Smooth muscle cell (in vitro differentiated cells): ENCODE measurements at regions not wholly inside any gene's neighbourhood (a gene's known extent, or its start where the extent isn't known, plus 50 kb on each side); places are given as distances from the start of the nearest gene placed in this dataset.

Experiments used
- DNase-seq: peaks from one replicate; lab custom pipeline; 2025; ENCODE audit not compliant: unreplicated experiment; lab: John Stamatoyannopoulos, UW
- H2AFZ ChIP-seq: fragments of 200-600 bp; sonication (generic); 2 replicates; pipeline ENCODE4 v1.6.0; 2016; ENCODE audit warnings: antibody characterized with exemption, low read depth, mild to moderate bottlenecking
- H3F3A ChIP-seq: fragments of 200-600 bp; sonication (generic); 2 replicates; pipeline ENCODE4 v1.6.0; 2017; ENCODE audit warnings: antibody characterized with exemption, low read depth
- H3K27ac ChIP-seq: fragments of 200-600 bp; sonication (generic); 2 replicates; pipeline ENCODE4 v1.5.1; 2016; ENCODE audit warnings: low read depth, mild to moderate bottlenecking
- H3K27me3 ChIP-seq: fragments of 200-600 bp; sonication (generic); 2 replicates; pipeline ENCODE4 v1.6.1; 2016; ENCODE audit warnings: low read depth, mild to moderate bottlenecking
- H3K36me3 ChIP-seq: fragments of 200-600 bp; sonication (generic); 2 replicates; pipeline ENCODE4 v1.5.1; 2016; ENCODE audit warnings: low read depth
- H3K4me1 ChIP-seq: fragments of 200-600 bp; sonication (generic); 2 replicates; pipeline ENCODE4 v1.5.1; 2016; ENCODE audit warnings: low read depth
- H3K4me2 ChIP-seq: fragments of 200-600 bp; sonication (generic); 2 replicates; pipeline ENCODE4 v1.6.0; 2016; ENCODE audit warnings: mild to moderate bottlenecking
- H3K4me3 ChIP-seq: fragments of 200-600 bp; sonication (generic); 2 replicates; pipeline ENCODE4 v1.5.1; 2016; ENCODE audit warnings: mild to moderate bottlenecking
- H3K79me2 ChIP-seq: fragments of 200-600 bp; sonication (generic); 2 replicates; pipeline ENCODE4 v1.6.0; 2016; ENCODE audit warnings: low read depth, mild to moderate bottlenecking
- H3K9ac ChIP-seq: fragments of 200-600 bp; sonication (generic); 2 replicates; pipeline ENCODE4 v1.6.0; 2016; ENCODE audit warnings: low read depth
- H3K9me3 ChIP-seq: fragments of 200-600 bp; sonication (generic); replicated peaks from 2 replicates; pipeline ENCODE4 v1.5.1; 2016; ENCODE audit warnings: low read depth
- H4K20me1 ChIP-seq: fragments of 200-600 bp; sonication (generic); 2 replicates; pipeline ENCODE4 v1.6.0; 2016; ENCODE audit warnings: low read depth
- WGBS: methylation state at CpG from one replicate; pipeline ENCODE4 v1.1.7; 2016; ENCODE audit warnings: low lambda C conversion rate; 5-methylcytosine and 5-hydroxymethylcytosine counted together
- TF ChIP-seq, protein P1 (sequence below): fragments of 200-600 bp; sonication (generic); IDR thresholded peaks from 2 replicates; pipeline ENCODE4 v1.5.1; 2017; ENCODE audit warnings: borderline replicate concordance, mild to moderate bottlenecking, antibody characterized with exemption; ENCODE audit not compliant: insufficient read depth, poor library complexity, severe bottlenecking

DNA sequence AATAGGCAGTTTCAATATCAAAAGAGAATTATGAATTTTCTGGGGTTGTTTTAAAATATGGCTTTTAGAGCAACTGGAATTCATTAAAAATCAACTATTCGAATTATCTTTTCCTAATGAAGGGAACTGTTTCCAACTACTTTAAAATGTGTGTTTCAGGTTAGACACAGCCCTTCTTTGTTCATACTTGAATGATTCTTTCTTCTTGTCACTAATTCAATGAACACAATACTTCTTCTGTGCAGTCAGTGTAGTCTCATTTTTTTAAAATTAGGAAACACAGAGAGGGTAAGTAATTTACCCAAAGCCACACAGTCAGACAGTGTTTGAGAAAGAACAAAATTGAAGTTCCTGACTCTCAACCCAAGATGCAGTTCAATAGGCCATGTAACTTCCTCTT is 414.0 kb downstream of the CCDC91 start:
- no peaks in the 10 kb centered on the region for H3K79me2 ChIP-seq
- no peak overlapping the region for H3K4me2 ChIP-seq
- TF ChIP-seq, protein P1, sequence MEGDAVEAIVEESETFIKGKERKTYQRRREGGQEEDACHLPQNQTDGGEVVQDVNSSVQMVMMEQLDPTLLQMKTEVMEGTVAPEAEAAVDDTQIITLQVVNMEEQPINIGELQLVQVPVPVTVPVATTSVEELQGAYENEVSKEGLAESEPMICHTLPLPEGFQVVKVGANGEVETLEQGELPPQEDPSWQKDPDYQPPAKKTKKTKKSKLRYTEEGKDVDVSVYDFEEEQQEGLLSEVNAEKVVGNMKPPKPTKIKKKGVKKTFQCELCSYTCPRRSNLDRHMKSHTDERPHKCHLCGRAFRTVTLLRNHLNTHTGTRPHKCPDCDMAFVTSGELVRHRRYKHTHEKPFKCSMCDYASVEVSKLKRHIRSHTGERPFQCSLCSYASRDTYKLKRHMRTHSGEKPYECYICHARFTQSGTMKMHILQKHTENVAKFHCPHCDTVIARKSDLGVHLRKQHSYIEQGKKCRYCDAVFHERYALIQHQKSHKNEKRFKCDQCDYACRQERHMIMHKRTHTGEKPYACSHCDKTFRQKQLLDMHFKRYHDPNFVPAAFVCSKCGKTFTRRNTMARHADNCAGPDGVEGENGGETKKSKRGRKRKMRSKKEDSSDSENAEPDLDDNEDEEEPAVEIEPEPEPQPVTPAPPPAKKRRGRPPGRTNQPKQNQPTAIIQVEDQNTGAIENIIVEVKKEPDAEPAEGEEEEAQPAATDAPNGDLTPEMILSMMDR = no peak
- 100% methylated on average over 1 of the region's 1 CpG for WGBS
- no peaks in the 10 kb centered on the region for H3K27me3 ChIP-seq
- no peaks in the 10 kb centered on the region for H3F3A ChIP-seq
- no peak overlapping the region for H3K9ac ChIP-seq
- no peak overlapping the region for H3K4me3 ChIP-seq
- no peak overlapping the region for H3K27ac ChIP-seq
- H3K4me1 ChIP-seq = no peaks in the 10 kb centered on the region
- no peaks in the 10 kb centered on the region for H3K36me3 ChIP-seq
- peaks cover 9% of the 10 kb centered on the region for H3K9me3 ChIP-seq
- H4K20me1 ChIP-seq = no peaks in the 10 kb centered on the region
- no peak for DNase-seq
- no peak overlapping the region for H2AFZ ChIP-seq

DNA sequence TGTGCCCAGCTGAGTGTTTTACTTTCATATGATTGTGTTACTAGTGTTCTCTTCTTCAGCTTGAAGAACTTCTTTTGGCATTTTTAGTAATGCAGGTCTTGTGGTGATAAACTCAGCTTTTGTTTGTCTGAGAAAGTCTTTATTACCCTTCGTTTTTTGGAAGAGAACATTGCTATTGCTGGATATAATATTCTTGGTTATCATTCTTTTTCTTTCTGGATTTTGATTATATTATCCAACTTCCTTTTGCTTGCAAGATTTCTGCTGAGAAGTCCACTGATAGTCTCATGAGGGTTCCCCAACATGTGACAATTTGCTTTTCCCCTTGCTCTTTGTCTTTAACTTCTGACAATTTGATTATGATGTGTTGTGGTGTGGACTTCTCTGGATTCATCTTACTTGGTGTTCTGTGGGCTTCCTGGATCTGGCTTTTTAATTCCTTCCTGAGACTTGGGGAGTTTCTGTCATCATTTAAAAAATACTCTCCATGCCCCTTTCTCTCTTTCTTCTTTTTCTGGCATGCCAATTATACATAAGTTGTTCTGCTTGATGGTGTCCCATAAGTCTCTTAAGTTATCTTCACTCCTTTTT is 416.8 kb downstream of the CCDC91 start:
- H3K27ac ChIP-seq = no peak overlapping the region
- no peak overlapping the region for H3K9ac ChIP-seq
- no peaks in the 10 kb centered on the region for H3K27me3 ChIP-seq
- H2AFZ ChIP-seq = no peak overlapping the region
- H3K9me3 ChIP-seq = peaks cover 9% of the 10 kb centered on the region
- no peaks in the 10 kb centered on the region for H3K4me1 ChIP-seq
- H3K36me3 ChIP-seq = no peaks in the 10 kb centered on the region
- WGBS = 88% methylated on average over 1 of the region's 1 CpG
- no peak overlapping the region for H3K4me2 ChIP-seq
- H4K20me1 ChIP-seq = no peaks in the 10 kb centered on the region
- no peak overlapping the region for H3K4me3 ChIP-seq
- no peak for DNase-seq
- H3K79me2 ChIP-seq = no peaks in the 10 kb centered on the region
- TF ChIP-seq, protein P1 = no peak
- no peaks in the 10 kb centered on the region for H3F3A ChIP-seq

DNA sequence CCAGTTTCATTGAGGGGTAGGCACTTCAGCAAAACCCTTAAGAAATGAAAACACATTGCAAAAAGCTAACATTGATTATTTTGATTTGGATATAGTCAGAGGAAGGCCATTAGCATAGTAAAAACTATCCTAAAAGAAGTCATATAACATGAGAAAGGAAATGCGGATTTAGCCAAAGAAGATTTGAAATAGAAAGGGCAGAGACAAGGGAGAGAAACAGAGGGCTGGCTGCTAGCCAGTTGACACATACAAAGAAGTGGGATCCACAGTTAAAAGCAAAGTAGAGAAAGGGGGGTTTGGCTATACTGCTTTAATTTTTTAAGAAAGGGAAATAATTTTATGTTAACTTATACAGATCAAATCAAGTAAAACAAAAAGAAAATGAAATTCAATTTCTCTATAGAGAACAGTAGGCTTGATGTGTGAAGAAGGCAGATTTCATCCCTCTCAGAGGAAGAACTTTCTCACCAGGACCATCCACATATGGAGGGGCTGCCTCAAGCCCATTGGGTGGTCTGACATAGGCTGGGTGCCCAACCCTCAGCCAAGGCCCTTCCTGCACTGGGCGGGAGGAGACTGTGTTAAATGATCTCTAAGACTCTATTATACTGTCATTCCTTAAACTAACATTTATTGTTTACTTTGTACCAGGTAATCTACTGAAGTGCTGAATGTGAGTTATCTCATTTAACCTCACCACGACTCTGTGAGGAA is 420.3 kb downstream of the CCDC91 start:
- Histone ChIP-seq H3K79me2 (no peaks in the 10 kb centered on the region), H3K27me3 (no peaks in the 10 kb centered on the region), H3K4me1 (no peaks in the 10 kb centered on the region), H3K9ac (no peak overlapping the region), H3K9me3 (peaks cover 9% of the 10 kb centered on the region), H2AFZ (no peak overlapping the region), H3K4me2 (no peak overlapping the region), H3K27ac (no peak overlapping the region), H3F3A (no peaks in the 10 kb centered on the region), H3K36me3 (no peaks in the 10 kb centered on the region), H4K20me1 (no peaks in the 10 kb centered on the region), H3K4me3 (no peak overlapping the region)
- no peak for DNase-seq
- TF ChIP-seq, protein P1 = no peak
- WGBS = 76% methylated on average over 3 of the region's 3 CpGs

DNA sequence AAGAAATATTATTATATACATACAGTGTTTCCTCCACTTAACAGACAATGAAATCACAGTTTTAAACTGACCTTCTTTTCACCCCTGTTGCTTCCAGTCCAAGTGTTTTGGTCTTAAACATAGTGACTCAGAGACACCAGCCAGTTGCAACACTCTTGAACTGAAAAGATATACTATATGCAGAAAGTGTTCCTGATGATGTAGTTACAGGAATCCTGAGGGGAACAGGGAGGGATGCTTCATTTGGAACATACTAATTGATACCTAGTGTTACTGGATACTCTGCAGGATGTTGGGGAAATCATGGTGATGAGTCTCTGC is 420.8 kb downstream of the CCDC91 start:
- no peak overlapping the region for H3K27ac ChIP-seq
- H3K4me1 ChIP-seq = no peaks in the 10 kb centered on the region
- TF ChIP-seq, protein P1 = no peak
- H3K4me2 ChIP-seq = no peak overlapping the region
- DNase-seq = no peak
- H3F3A ChIP-seq = no peaks in the 10 kb centered on the region
- H3K4me3 ChIP-seq = no peak overlapping the region
- H3K27me3 ChIP-seq = no peaks in the 10 kb centered on the region
- no peaks in the 10 kb centered on the region for H3K36me3 ChIP-seq
- no peak overlapping the region for H3K9ac ChIP-seq
- H4K20me1 ChIP-seq = no peaks in the 10 kb centered on the region
- no peaks in the 10 kb centered on the region for H3K79me2 ChIP-seq
- H2AFZ ChIP-seq = no peak overlapping the region
- peaks cover 9% of the 10 kb centered on the region for H3K9me3 ChIP-seq
